Fibroblast of peridontal ligament (primary cell): ENCODE measurements at regions not wholly inside any gene's neighbourhood (a gene's known extent, or its start where the extent isn't known, plus 50 kb on each side); places are given as distances from the start of the nearest gene placed in this dataset.
"Not testable (repeated sequence)": the region's sequence is repeated elsewhere in the genome, so short reads cannot be mapped to it uniquely, and the experiment has no call there.

Source experiments
- DNase-seq: peaks from one replicate; pipeline ENCODE4 v3.0.0-alpha.2; 2010; ENCODE audit errors: extremely low read depth

GRCh38 chr5:104626122-104626521, 1063.5 kb upstream of the NUDT12 start:
- no peak for DNase-seq

GRCh38 chr5:104612005-104612404, 1049.4 kb upstream of the NUDT12 start:
- DNase-seq: no peak

GRCh38 chr5:104611135-104611767, 1048.7 kb upstream of the NUDT12 start:
- no peak for DNase-seq

- no peak for DNase-seq
Observed at GRCh38 chr5:104606258-104606829, 1043.8 kb upstream of the NUDT12 start.

GRCh38 chr5:104599726-104600125, 1037.1 kb upstream of the NUDT12 start:
- no peak for DNase-seq

- DNase-seq: no peak
Observed at GRCh38 chr5:104598285-104598684, 1035.7 kb upstream of the NUDT12 start.

- no peak for DNase-seq
Observed at GRCh38 chr5:104594850-104595249, 1032.3 kb upstream of the NUDT12 start.

GRCh38 chr5:104576677-104577076, 1014.1 kb upstream of the NUDT12 start:
- no peak for DNase-seq

- DNase-seq: peak; percentile 2
Observed at GRCh38 chr5:104573949-104574709, 1011.5 kb upstream of the NUDT12 start.

- no peak for DNase-seq
Observed at GRCh38 chr5:104569621-104570020, 1007.0 kb upstream of the NUDT12 start.

- no peak for DNase-seq
Observed at GRCh38 chr5:104564530-104564929, 1001.9 kb upstream of the NUDT12 start.

- DNase-seq: no peak
Observed at GRCh38 chr5:104556957-104557356, 994.4 kb upstream of the NUDT12 start.

- DNase-seq: no peak
Observed at GRCh38 chr5:104551628-104552027, 989.0 kb upstream of the NUDT12 start.

- not testable (repeated sequence) for DNase-seq
Observed at GRCh38 chr5:104546871-104547270, 984.3 kb upstream of the NUDT12 start.

- peak; percentile 22 for DNase-seq
Observed at GRCh38 chr5:104541141-104541785, 978.7 kb upstream of the NUDT12 start.

GRCh38 chr5:104540448-104540847, 977.9 kb upstream of the NUDT12 start:
- DNase-seq: peak; percentile 90

- DNase-seq: no peak
Observed at GRCh38 chr5:104539618-104540350, 977.2 kb upstream of the NUDT12 start.

- no peak for DNase-seq
Observed at GRCh38 chr5:104538734-104539133, 976.1 kb upstream of the NUDT12 start.

GRCh38 chr5:104533498-104533897, 970.9 kb upstream of the NUDT12 start:
- DNase-seq: no peak

- DNase-seq: no peak
Observed at GRCh38 chr5:104526866-104527265, 964.3 kb upstream of the NUDT12 start.

GRCh38 chr5:104513640-104514072, 951.1 kb upstream of the NUDT12 start:
- DNase-seq: peak; percentile 4

GRCh38 chr5:104513121-104513602, 950.6 kb upstream of the NUDT12 start:
- DNase-seq: peak; percentile 30
